Neural cell (in vitro differentiated cells): ENCODE measurements at regions not wholly inside any gene's neighbourhood (a gene's known extent, or its start where the extent isn't known, plus 50 kb on each side); places are given as distances from the start of the nearest gene placed in this dataset.

Source experiments
- CTCF ChIP-seq: fragments of 450-650 bp; IDR thresholded peaks from 2 replicates; pipeline ENCODE4 v1.5.1; 2014; ENCODE audit warnings: antibody characterized with exemption, mild to moderate bottlenecking, moderate library complexity; ENCODE audit not compliant: poor library complexity, severe bottlenecking
- EP300 ChIP-seq: fragments of 450-650 bp; conservative IDR thresholded peaks from 2 replicates; pipeline ENCODE4 v1.6.1; 2014; ENCODE audit warnings: antibody characterized with exemption, mild to moderate bottlenecking, moderate library complexity; ENCODE audit not compliant: poor library complexity, severe bottlenecking
- EZH2 ChIP-seq: fragments of 200-600, 300-800 bp; shearing (Covaris generic), sonication (generic); IDR thresholded peaks from 2 replicates; pipeline ENCODE4 v1.6.1; 2014; ENCODE audit warnings: antibody characterized with exemption, low read length, borderline replicate concordance, mild to moderate bottlenecking; ENCODE audit not compliant: insufficient read depth, poor library complexity, severe bottlenecking
- POLR2AphosphoS5 ChIP-seq: IDR thresholded peaks from 2 replicates; pipeline ENCODE4 v1.6.1; 2012
- RAD21 ChIP-seq: fragments of 450-650 bp; conservative IDR thresholded peaks from 2 replicates; pipeline ENCODE4 v1.6.1; 2014; ENCODE audit warnings: antibody characterized with exemption, mild to moderate bottlenecking, moderate library complexity
- SMC3 ChIP-seq: fragments of 450-650 bp; conservative IDR thresholded peaks from 2 replicates; pipeline ENCODE4 v1.6.1; 2014; ENCODE audit warnings: antibody characterized with exemption, mild to moderate bottlenecking, moderate library complexity; ENCODE audit not compliant: poor library complexity
- TAF1 ChIP-seq: IDR thresholded peaks from 2 replicates; pipeline ENCODE4 v1.6.1; 2012; ENCODE audit warnings: low read depth
- TF ChIP-seq, protein P1 (sequence below): IDR thresholded peaks from 2 replicates; pipeline ENCODE4 v1.6.1; 2012; ENCODE audit warnings: borderline replicate concordance

- TF ChIP-seq CTCF, result no peak
- TF ChIP-seq POLR2AphosphoS5, result no peak
- TF ChIP-seq EP300, result no peak
- no peak for TF ChIP-seq EZH2
- no peak for TF ChIP-seq TAF1
- TF ChIP-seq RAD21, result no peak
- TF ChIP-seq SMC3, result no peak
- TF ChIP-seq, protein P1, sequence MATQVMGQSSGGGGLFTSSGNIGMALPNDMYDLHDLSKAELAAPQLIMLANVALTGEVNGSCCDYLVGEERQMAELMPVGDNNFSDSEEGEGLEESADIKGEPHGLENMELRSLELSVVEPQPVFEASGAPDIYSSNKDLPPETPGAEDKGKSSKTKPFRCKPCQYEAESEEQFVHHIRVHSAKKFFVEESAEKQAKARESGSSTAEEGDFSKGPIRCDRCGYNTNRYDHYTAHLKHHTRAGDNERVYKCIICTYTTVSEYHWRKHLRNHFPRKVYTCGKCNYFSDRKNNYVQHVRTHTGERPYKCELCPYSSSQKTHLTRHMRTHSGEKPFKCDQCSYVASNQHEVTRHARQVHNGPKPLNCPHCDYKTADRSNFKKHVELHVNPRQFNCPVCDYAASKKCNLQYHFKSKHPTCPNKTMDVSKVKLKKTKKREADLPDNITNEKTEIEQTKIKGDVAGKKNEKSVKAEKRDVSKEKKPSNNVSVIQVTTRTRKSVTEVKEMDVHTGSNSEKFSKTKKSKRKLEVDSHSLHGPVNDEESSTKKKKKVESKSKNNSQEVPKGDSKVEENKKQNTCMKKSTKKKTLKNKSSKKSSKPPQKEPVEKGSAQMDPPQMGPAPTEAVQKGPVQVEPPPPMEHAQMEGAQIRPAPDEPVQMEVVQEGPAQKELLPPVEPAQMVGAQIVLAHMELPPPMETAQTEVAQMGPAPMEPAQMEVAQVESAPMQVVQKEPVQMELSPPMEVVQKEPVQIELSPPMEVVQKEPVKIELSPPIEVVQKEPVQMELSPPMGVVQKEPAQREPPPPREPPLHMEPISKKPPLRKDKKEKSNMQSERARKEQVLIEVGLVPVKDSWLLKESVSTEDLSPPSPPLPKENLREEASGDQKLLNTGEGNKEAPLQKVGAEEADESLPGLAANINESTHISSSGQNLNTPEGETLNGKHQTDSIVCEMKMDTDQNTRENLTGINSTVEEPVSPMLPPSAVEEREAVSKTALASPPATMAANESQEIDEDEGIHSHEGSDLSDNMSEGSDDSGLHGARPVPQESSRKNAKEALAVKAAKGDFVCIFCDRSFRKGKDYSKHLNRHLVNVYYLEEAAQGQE, result no peak
Observed at GRCh38 chr21:20627594-20627993, 370.6 kb upstream of the NCAM2 start.
